ENCODE measurements at regions not wholly inside any gene's neighbourhood (a gene's known extent, or its start where the extent isn't known, plus 50 kb on each side); places are given as distances from the start of the nearest gene placed in this dataset.

- Histone ChIP-seq H3F3A (ENCODE audit: insufficient read depth, low read depth) (no peaks in the 10 kb centered on the region), H2AFZ (no peak overlapping the region), H3K9me2 (ENCODE audit: insufficient read depth) (no peaks in the 10 kb centered on the region), H4K20me1 (ENCODE audit: insufficient read depth) (no peaks in the 10 kb centered on the region), H3K9me3 (ENCODE audit: insufficient read depth, low read depth) (no peaks in the 10 kb centered on the region), H3K4me1 (replicated peaks; ENCODE audit: insufficient read depth) (0 out of 2 replicates have a peak, but pooled peaks cover 6% of the 10 kb centered on the region), H3K79me2 (ENCODE audit: low read depth) (no peaks in the 10 kb centered on the region), H3K27ac (no peak overlapping the region), H3K36me3 (ENCODE audit: low read depth) (no peaks in the 10 kb centered on the region), H3K27me3 (ENCODE audit: insufficient read depth, low read depth) (0 out of 2 replicates have a peak, but pooled peaks cover 3% of the 10 kb centered on the region), H3K4me3 (no peak overlapping the region), H3K4me2 (no peak overlapping the region)
- intact Hi-C loops (cut with micrococcal nuclease; ENCODE audit: unreplicated experiment): no loop called here
- no TSS peak for BruUV-seq (replicated peaks)
- CTCF ChIA-PET: no interaction called here
- no peak for DNase-seq
- POLR2A ChIA-PET (ENCODE audit: unreplicated experiment): no interaction called here
- TF ChIP-seq EZH2 (IDR thresholded peaks at IDR 0.05; ENCODE audit: low read depth): no peak
- TF ChIP-seq CTCF (conservative IDR thresholded peaks at IDR 0.05): no peak
Observed at GRCh38 chr15:69947394-69947793, 150.3 kb downstream of the TLE3 start.

- Histone ChIP-seq H4K20me1 (ENCODE audit: insufficient read depth) (no peaks in the 10 kb centered on the region), H3F3A (ENCODE audit: insufficient read depth, low read depth) (no peaks in the 10 kb centered on the region), H3K79me2 (ENCODE audit: low read depth) (no peaks in the 10 kb centered on the region), H3K4me2 (no peak overlapping the region), H3K36me3 (ENCODE audit: low read depth) (no peaks in the 10 kb centered on the region), H3K27me3 (ENCODE audit: insufficient read depth, low read depth) (0 out of 2 replicates have a peak, but pooled peaks cover 3% of the 10 kb centered on the region), H3K9me2 (ENCODE audit: insufficient read depth) (no peaks in the 10 kb centered on the region), H2AFZ (no peak overlapping the region), H3K9me3 (ENCODE audit: insufficient read depth, low read depth) (no peaks in the 10 kb centered on the region), H3K4me3 (no peak overlapping the region), H3K27ac (no peak overlapping the region), H3K4me1 (replicated peaks; ENCODE audit: insufficient read depth) (0 out of 2 replicates have a peak, but pooled peaks cover 6% of the 10 kb centered on the region)
- DNase-seq: no peak
- BruUV-seq (replicated peaks): no TSS peak
- CTCF ChIA-PET: no interaction called here
- intact Hi-C loops (cut with micrococcal nuclease; ENCODE audit: unreplicated experiment): no loop called here
- POLR2A ChIA-PET (ENCODE audit: unreplicated experiment): no interaction called here
- TF ChIP-seq CTCF (conservative IDR thresholded peaks at IDR 0.05) (no peak), EZH2 (IDR thresholded peaks at IDR 0.05; ENCODE audit: low read depth) (no peak)
Observed at GRCh38 chr15:69949485-69949884, 148.2 kb downstream of the TLE3 start.

- H3K79me2 ChIP-seq (ENCODE audit: low read depth): no peaks in the 10 kb centered on the region
- H3K9me2 ChIP-seq (ENCODE audit: insufficient read depth): no peaks in the 10 kb centered on the region
- no peak overlapping the region for H3K27ac ChIP-seq
- POLR2A ChIA-PET (ENCODE audit: unreplicated experiment): no interaction called here
- intact Hi-C loops (cut with micrococcal nuclease; ENCODE audit: unreplicated experiment): no loop called here
- no peak overlapping the region for H3K4me2 ChIP-seq
- 0 out of 2 replicates have a peak, but pooled peaks cover 6% of the 10 kb centered on the region for H3K4me1 ChIP-seq (replicated peaks; ENCODE audit: insufficient read depth)
- H3K36me3 ChIP-seq (ENCODE audit: low read depth): no peaks in the 10 kb centered on the region
- BruUV-seq (replicated peaks): no TSS peak
- no peaks in the 10 kb centered on the region for H3K9me3 ChIP-seq (ENCODE audit: insufficient read depth, low read depth)
- H4K20me1 ChIP-seq (ENCODE audit: insufficient read depth): no peaks in the 10 kb centered on the region
- no peak for DNase-seq
- no peak overlapping the region for H3K4me3 ChIP-seq
- 0 out of 2 replicates have a peak, but pooled peaks cover under 1% of the 10 kb centered on the region for H3K27me3 ChIP-seq (ENCODE audit: insufficient read depth, low read depth)
- CTCF ChIA-PET: no interaction called here
- H2AFZ ChIP-seq: no peak overlapping the region
- no peak for TF ChIP-seq EZH2 (IDR thresholded peaks at IDR 0.05; ENCODE audit: low read depth)
- no peak for TF ChIP-seq CTCF (conservative IDR thresholded peaks at IDR 0.05)
- no peaks in the 10 kb centered on the region for H3F3A ChIP-seq (ENCODE audit: insufficient read depth, low read depth)
Observed at GRCh38 chr15:69951256-69951897, 146.3 kb downstream of the TLE3 start.

Measured in PC-9 (cell line).